Stimulated activated CD8-positive, alpha-beta memory T cell treated with anti-CD3 and anti-CD28 coated beads, Interleukin-15, amount 100 ng/mL, for 24 hours (primary cell): ENCODE measurements at regions not wholly inside any gene's neighbourhood (a gene's known extent, or its start where the extent isn't known, plus 50 kb on each side); places are given as distances from the start of the nearest gene placed in this dataset.
"Not testable (repeated sequence)": the region's sequence is repeated elsewhere in the genome, so short reads cannot be mapped to it uniquely, and the experiment has no call there.

Experiments used
- DNase-seq: peaks from one replicate; pipeline ENCODE4 v3.0.0-alpha.2; 2020; ENCODE audit warnings: low read depth

DNA sequence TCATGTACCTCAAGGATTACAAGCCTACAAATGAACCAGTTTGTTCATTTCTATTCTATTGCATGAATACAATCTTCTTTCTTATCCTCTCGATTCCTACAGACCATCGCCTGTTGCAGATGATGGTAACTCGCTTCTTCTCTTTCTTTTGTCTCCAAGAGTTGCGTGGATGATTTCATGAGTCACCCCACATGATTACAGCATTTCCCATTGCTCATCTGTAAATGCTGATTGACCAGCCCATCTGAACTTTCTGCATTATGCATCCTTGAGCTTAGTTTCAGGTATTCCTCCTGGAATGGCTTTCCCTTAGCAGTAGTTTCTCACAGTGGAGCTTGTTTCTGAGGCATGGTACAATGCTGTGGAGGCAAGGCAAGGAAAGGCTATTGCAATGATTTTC lies 109.6 kb upstream of the TOPAZ1 start:
- DNase-seq = no peak

DNA sequence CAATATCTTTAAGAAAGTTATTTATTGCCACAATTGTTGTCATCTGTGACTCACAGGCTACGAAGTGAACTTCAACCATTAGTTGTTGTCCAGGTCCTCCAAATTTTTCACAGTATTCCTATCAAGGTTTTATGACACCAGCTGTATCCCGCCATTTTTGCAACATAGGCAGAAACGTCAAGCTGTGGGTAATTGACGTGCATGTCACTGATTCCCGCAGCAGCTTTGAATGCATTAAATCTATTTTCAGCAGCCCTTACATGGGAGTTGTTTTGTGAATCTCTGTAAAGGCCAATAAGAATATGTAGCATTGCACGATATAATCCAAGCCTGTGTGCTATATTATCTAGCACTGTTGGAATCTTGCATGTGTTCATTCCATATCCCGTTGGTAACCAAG lies 109.1 kb upstream of the TOPAZ1 start:
- DNase-seq = no peak

DNA sequence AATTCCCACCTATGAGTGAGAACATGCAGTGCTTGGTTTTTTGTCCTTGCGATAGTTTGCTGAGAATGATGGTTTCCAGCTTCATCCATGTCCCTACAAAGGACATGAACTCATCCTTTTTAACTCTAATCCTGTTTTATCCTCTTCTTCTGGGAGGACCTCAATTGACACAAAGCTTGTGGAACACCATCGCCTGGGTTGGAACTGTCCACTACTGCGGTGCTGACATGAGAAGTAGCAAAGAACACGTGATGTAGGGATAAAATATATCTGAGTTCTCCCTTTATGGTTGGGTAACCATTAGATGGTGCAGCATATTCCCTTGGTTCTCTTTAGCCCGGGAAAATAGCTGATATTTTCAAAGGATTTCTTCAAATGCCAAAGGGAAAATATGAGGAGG lies 105.3 kb upstream of the TOPAZ1 start:
- DNase-seq = no peak

DNA sequence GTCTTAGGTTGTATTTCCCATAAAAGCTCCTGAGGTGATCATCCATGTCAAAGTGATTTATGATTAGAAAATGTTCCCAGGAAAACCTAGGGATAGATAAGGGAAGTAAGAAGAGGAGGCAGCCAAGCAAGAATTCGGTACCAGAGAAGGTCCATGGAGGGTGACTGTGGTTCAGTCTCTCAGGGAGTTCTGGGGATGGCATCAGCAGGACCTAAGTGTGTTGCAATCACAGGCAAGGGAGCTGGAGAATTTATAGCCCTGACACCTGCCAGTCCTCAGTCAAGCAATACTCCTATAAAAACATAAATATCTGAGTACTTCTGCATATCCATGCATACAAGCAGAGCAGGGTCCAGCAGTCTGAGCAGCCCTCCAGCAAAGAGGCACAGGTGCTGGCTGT lies 95.6 kb upstream of the TOPAZ1 start:
- no peak for DNase-seq

DNA sequence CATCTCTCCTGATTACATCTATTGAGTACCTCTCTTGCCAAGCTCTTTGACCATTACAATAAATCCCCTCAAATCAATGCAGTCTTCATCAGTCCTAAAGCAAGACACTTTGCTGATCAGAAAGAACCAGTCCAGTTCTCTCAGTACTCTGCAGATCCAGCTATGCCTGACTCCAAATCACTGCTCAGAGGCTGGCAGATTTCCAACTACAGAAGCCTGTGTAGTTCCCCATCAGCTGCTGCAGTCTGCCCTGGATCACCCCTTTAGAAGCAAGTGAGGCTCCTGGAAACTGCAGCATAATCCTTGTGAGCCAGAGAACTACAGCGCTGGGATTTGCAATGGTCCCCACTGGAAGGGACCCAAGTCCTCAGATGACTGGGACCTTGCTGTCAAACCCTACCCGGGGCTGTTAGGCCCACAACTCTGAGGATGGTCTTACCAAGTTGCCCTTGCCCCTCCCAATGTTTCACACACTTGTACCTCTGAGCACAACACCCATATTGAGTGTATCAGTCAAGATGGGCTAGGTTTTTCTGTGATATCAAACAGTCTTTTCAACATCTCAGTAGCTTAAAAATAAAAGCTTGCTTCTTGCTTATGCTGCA lies 81.9 kb upstream of the TOPAZ1 start:
- DNase-seq = no peak

DNA sequence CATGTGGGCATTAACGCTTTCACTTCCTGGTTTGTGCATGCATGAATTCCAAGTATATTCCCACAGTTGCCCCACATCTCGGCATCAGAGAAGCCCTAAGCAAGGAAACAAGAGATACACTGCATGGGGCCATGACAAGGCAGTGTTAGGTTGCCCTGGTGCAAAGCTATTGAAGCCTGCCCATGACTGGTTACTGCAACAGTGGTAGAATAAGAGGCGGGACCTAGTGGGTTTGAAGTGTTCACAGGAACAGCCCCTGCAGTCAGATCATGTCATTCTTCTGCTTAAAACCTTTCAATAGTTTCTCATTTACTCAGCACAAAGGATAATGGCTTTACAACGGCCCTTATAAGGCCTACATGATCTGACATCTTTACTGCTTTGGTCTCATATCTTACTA lies 80.9 kb upstream of the TOPAZ1 start:
- no peak for DNase-seq

DNA sequence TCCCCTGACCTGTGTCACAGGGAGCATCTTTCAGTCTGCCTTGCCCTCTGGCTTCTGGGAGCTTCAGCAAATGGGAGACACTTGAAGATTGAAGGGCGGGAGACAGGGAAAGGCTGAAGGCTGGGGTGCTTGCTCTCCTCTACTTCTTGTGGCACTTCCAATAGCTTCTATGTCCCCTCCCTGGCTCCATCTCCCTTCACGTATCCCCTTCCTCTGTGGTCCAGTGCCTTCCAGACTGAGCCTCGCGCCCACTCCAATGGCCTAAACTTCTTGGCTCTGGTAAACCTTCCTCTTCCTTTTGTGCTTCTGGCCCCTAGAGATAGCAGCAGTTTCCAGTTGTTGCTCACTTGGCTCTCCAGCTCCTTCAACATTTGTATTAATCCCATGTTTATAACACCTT lies 69.8 kb upstream of the TOPAZ1 start:
- DNase-seq = no peak

DNA sequence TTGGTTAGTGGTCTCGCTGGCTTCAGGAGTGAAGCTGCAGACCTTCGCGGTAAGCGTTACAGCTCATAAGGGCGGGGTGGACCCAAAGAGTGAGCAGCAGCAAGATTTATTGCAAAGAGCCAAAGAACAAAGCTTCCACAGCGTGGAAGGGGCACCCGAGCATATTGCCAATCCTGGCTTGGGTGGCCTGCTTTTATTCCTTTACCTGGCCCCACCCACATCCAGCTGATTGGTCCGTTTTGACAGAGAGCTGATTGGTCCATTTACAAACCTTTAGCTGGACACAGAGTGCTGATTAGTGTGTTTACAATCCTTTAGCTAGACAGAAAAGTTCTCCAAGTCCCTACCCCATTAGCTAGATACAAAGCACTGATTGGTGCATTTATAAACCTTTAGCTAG lies 69.0 kb upstream of the TOPAZ1 start:
- not testable (repeated sequence) for DNase-seq

DNA sequence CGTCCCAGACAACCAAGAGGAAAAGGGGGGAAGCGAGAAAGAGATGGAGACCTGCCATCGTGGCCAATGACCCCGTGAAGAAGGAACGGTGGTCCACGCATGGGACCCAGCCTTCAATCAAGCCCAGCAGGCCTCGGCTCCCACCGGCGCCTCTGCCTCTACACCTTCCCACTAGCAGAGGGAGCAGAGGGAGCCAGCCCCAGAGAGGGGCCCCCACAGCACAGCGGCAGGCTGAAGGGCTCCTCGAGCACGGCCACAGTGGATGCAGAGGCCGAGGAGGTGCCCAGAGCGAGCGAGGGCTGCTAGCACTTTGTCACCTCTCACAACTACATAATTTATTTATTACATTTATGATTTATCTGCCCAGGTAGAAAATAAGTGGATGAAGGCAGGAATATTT lies 68.4 kb upstream of the TOPAZ1 start:
- DNase-seq = no peak

DNA sequence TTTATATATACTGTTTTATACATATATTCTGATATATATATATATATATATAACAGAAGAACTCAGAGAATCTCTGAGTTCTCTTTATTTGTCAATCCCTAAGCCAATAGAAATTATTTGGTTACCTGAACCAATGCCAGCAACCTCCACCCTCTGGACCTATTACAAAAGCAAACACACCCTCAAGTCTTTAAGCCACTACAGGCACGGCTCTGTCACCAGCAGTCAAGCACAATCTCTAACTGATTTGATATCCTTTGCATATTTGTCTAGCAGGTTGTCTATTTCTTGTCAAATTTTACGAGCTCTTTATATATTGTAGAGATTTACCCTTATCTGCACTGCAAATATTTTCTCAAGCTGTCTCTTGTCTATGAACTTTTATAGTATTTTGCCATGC lies 66.6 kb upstream of the TOPAZ1 start:
- no peak for DNase-seq

DNA sequence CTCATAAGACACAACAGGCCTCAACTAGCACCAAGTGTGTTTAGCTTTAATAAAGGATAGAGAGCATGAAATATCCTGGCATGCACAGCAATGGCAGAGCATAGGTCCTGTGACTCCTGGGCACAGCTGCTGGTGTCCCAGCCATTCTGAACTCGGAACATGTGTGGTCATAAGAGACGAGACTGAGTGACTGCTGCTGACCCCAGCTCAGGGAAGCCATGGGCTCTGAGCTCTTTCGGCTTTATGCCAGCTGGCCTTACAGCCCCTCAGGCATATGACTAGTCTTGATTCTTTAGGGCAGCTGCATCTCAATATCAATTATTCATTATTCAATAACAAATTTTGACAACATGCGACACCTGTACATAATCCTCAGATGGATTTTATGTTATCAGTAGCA lies 62.4 kb upstream of the TOPAZ1 start:
- no peak for DNase-seq

DNA sequence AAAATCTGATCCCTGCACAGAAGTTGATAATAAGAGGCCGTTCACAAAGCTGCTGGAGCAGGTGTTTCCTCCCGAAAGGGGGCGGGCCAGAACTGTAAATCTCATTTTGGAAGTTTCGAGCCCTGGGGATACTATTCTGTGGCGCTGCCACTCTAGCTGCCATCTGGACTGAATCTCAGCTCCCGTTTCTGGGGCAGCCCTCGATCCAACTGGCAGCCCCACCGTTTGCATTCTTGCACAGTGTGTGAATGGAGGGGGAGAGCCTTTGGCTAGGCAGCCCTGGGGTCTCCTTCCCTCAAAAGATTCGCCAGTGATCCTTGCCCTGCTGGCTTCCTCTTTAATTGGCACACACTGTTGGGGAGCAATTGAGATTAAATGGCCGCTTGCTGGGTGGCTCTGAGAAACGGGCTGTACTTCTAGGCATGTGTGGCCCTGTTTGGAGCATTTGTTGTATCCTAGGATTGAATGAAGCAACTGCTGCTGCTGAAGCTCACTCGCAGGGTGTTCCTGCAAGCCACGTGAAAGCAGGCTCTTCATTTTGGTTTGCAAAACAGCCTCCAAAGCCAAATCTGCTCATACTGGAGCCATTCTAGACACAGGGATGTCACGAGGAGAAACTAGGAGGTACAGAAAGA lies 57.2 kb upstream of the TOPAZ1 start:
- DNase-seq = no peak

DNA sequence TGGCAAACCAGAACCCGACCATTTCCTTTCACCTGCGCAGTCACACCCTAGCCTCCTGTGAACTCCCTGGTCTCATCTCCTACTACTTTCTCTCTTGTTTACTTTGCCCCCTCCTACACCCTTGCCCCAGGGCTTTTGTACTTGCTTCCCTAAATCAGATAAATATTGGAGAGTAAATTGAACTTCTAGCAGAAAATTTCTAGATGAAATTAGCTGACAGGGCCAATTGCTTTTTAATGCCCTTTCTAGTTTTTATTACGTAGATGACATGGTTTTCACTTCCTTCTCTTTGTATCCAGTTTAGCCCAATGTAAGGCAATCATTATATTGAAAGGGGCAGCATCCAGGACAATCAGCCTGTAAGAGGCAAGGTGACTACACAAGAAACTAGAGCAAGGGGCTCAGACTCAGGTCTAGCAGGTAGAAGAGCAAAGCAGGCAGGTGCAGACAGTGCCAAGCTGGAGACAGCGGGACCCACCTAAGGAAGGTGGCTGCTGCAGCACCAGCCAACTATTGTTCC lies 56.2 kb upstream of the TOPAZ1 start:
- DNase-seq = no peak

DNA sequence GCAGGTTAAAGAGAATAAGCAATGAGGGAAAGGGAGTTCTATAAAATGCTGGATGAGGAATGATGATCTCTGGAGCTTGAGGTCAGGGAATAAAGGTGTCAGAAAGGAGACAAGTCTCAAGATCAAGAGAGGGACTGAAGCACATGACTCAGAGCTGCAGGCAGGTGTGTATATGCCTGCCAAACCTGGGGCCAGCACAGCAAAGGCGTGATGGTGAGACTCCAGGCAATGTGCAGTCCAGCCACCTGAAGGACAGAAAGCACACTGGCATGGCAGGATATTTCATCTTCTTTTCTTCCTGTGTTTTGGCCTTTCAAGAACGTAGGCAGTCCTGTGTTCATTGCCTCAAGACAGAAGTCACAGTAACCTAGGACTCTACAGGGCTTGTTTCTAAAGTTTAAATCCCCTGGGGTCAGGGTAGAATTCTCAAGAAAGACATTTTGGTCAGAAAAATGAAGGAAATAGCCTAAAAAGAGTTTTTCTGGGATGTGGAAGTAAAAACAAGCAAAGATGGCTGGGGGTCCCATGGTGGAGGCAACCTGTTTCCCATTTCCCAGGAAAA lies 55.5 kb upstream of the TOPAZ1 start:
- DNase-seq = no peak

DNA sequence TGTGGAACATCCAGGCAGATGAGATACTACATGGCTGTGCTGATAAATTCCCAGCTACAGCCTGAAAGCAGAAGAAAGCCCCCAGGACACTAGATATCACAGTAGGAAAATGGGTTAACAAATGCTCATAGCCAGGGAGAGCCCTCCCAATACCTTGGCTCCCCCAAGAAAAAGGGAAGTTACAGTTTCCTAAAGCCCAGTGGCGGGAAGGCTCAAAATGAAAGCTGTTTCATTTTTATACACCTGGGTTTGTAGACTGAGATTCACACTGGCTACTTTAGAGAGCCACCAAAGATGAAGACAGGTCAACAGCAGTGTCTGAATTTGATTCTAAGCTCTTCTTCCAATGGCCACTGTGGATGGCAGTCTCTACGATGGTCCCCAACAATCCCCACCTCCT lies 55.0 kb upstream of the TOPAZ1 start:
- no peak for DNase-seq
